ENCODE measurements at regions not wholly inside any gene's neighbourhood (a gene's known extent, or its start where the extent isn't known, plus 50 kb on each side); places are given as distances from the start of the nearest gene placed in this dataset.

GRCh38 chr12:92619730-92620684, 82.8 kb upstream of the PLEKHG7 start (continued):
- TF ChIP-seq, protein P1, sequence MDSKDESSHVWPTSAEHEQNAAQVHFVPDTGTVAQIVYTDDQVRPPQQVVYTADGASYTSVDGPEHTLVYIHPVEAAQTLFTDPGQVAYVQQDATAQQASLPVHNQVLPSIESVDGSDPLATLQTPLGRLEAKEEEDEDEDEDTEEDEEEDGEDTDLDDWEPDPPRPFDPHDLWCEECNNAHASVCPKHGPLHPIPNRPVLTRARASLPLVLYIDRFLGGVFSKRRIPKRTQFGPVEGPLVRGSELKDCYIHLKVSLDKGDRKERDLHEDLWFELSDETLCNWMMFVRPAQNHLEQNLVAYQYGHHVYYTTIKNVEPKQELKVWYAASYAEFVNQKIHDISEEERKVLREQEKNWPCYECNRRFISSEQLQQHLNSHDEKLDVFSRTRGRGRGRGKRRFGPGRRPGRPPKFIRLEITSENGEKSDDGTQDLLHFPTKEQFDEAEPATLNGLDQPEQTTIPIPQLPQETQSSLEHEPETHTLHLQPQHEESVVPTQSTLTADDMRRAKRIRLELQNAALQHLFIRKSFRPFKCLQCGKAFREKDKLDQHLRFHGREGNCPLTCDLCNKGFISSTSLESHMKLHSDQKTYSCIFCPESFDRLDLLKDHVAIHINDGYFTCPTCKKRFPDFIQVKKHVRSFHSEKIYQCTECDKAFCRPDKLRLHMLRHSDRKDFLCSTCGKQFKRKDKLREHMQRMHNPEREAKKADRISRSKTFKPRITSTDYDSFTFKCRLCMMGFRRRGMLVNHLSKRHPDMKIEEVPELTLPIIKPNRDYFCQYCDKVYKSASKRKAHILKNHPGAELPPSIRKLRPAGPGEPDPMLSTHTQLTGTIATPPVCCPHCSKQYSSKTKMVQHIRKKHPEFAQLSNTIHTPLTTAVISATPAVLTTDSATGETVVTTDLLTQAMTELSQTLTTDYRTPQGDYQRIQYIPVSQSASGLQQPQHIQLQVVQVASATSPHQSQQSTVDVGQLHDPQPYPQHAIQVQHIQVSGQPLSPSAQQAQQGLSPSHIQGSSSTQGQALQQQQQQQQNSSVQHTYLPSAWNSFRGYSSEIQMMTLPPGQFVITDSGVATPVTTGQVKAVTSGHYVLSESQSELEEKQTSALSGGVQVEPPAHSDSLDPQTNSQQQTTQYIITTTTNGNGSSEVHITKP (tag by site-specific recombination; IDR thresholded peaks at IDR 0.05): no peak
- TF ChIP-seq ZEB2 (tag by site-specific recombination; IDR thresholded peaks at IDR 0.05) (no peak), ZNF654 (tag by site-specific recombination; IDR thresholded peaks at IDR 0.05; ENCODE audit: low read depth) (no peak), ZNF621 (tag by site-specific recombination; IDR thresholded peaks at IDR 0.05) (no peak), BCL11A (tag by site-specific recombination; IDR thresholded peaks at IDR 0.05; ENCODE audit: low read depth) (no peak), GLIS2 (tag by site-specific recombination; IDR thresholded peaks at IDR 0.05) (no peak)

GRCh38 chr12:92619026-92619425, 83.8 kb upstream of the PLEKHG7 start:
- ChIA-PET CTCF (no interaction called here), POLR2A (no interaction called here)
- Histone ChIP-seq H3K4me1 (ENCODE audit: control insufficient read depth, insufficient read depth, low read length) (no peaks in the 10 kb centered on the region), H3K4me3 (ENCODE audit: low read depth, low read length) (no peak overlapping the region), H3K9me3 (ENCODE audit: control insufficient read depth, insufficient read depth, low read depth, low read length) (no peaks in the 10 kb centered on the region), H3K27ac (ENCODE audit: extremely low read depth, low read depth, low read length) (no peak overlapping the region), H3K36me3 (ENCODE audit: control insufficient read depth in 2 of 2, insufficient read depth in 1 of 2, low read length in 2 of 2) (no peaks in the 10 kb centered on the region)
- TF ChIP-seq ZNF223 (tag by site-specific recombination; IDR thresholded peaks at IDR 0.05) (no peak), ZNF366 (tag by site-specific recombination; conservative IDR thresholded peaks at IDR 0.05) (no peak), EGR2 (tag by site-specific recombination; IDR thresholded peaks at IDR 0.05; ENCODE audit: low read depth) (no peak), ZNF677 (tag by site-specific recombination; IDR thresholded peaks at IDR 0.05) (no peak), ZNF514 (tag by site-specific recombination; IDR thresholded peaks at IDR 0.05) (no peak), ZNF426 (tag by site-specific recombination; IDR thresholded peaks at IDR 0.05) (no peak), ZNF596 (tag by site-specific recombination; IDR thresholded peaks at IDR 0.05) (no peak), ZNF391 (tag by site-specific recombination; IDR thresholded peaks at IDR 0.05; ENCODE audit: borderline replicate concordance, low read depth) (no peak), ZBTB48 (tag by site-specific recombination; IDR thresholded peaks at IDR 0.05) (no peak), ZNF133 (tag by site-specific recombination; IDR thresholded peaks at IDR 0.05) (no peak)

DNA sequence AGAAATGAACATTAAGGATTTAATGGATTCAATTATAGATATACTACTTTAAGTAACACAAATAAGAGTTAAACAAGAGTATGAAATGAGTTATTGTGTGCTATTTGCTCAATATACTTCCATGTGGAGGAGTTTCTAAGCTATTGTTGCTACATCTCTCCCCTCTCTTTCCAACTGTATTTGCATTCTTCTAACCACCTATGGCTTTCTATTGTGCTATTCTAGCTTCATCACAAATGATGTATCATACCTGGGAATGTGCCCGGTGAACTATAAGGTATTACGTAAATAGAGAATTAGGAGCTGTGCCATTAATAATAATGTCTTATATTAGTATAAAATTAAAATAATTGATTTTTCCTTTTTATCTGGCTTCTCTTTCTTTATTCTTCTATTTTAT, 87.1 kb upstream of the PLEKHG7 start:
- Histone ChIP-seq H3K36me3 (ENCODE audit: control insufficient read depth in 2 of 2, insufficient read depth in 1 of 2, low read length in 2 of 2) (no peaks in the 10 kb centered on the region), H3K27ac (ENCODE audit: extremely low read depth, low read depth, low read length) (no peak overlapping the region), H3K4me3 (ENCODE audit: low read depth, low read length) (no peak overlapping the region), H3K4me1 (ENCODE audit: control insufficient read depth, insufficient read depth, low read length) (no peaks in the 10 kb centered on the region), H3K9me3 (ENCODE audit: control insufficient read depth, insufficient read depth, low read depth, low read length) (no peaks in the 10 kb centered on the region)
- ChIA-PET CTCF (interaction anchor here (0.6 to 1.5 kb wide), 4 partner anchors 12 to 1234 kb away, joined by 3 to 4 read pairs (median 3); no protein-coding TSS in a partner anchor), POLR2A (interaction anchor here (1.0 kb wide), 1 partner anchor 470 kb away, joined by 4 read pairs; the partner anchor contains the start of gene BTG1)
- TF ChIP-seq ZNF473 (tag by site-specific recombination; IDR thresholded peaks at IDR 0.05): no peak
- TF ChIP-seq TRIM28 (IDR thresholded peaks at IDR 0.05; ENCODE audit: borderline replicate concordance, low read length): no peak
